HL-60 (cell line): ENCODE measurements at regions not wholly inside any gene's neighbourhood (a gene's known extent, or its start where the extent isn't known, plus 50 kb on each side); places are given as distances from the start of the nearest gene placed in this dataset.

ENCODE experiments used
- CTCF ChIP-seq: IDR thresholded peaks from one replicate; pipeline ENCODE4 v1.5.1; 2011; ENCODE audit warnings: low read length, control low read depth, inconsistent platforms; ENCODE audit not compliant: insufficient read depth
- GABPA ChIP-seq: IDR thresholded peaks from 2 replicates; pipeline ENCODE4 v1.6.1; 2012; ENCODE audit warnings: low read depth
- POLR2AphosphoS5 ChIP-seq: IDR thresholded peaks from 2 replicates; pipeline ENCODE4 v1.6.1; 2012; ENCODE audit warnings: low read depth
- SPI1 ChIP-seq: IDR thresholded peaks from 2 replicates; pipeline ENCODE4 v1.6.1; 2012; ENCODE audit warnings: low read depth, mild to moderate bottlenecking, borderline replicate concordance
- TF ChIP-seq, protein P1 (sequence below): IDR thresholded peaks from 2 replicates; pipeline ENCODE4 v1.6.1; 2012; ENCODE audit warnings: low read depth; ENCODE audit not compliant: insufficient replicate concordance

- TF ChIP-seq POLR2AphosphoS5 (no peak), CTCF (no peak), SPI1 (no peak), GABPA (no peak)
- TF ChIP-seq, protein P1, sequence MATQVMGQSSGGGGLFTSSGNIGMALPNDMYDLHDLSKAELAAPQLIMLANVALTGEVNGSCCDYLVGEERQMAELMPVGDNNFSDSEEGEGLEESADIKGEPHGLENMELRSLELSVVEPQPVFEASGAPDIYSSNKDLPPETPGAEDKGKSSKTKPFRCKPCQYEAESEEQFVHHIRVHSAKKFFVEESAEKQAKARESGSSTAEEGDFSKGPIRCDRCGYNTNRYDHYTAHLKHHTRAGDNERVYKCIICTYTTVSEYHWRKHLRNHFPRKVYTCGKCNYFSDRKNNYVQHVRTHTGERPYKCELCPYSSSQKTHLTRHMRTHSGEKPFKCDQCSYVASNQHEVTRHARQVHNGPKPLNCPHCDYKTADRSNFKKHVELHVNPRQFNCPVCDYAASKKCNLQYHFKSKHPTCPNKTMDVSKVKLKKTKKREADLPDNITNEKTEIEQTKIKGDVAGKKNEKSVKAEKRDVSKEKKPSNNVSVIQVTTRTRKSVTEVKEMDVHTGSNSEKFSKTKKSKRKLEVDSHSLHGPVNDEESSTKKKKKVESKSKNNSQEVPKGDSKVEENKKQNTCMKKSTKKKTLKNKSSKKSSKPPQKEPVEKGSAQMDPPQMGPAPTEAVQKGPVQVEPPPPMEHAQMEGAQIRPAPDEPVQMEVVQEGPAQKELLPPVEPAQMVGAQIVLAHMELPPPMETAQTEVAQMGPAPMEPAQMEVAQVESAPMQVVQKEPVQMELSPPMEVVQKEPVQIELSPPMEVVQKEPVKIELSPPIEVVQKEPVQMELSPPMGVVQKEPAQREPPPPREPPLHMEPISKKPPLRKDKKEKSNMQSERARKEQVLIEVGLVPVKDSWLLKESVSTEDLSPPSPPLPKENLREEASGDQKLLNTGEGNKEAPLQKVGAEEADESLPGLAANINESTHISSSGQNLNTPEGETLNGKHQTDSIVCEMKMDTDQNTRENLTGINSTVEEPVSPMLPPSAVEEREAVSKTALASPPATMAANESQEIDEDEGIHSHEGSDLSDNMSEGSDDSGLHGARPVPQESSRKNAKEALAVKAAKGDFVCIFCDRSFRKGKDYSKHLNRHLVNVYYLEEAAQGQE: no peak
Measured at GRCh38 chr9:29717631-29718030, 2144.3 kb upstream of the C9orf72 start.
